MG63 (cell line): ENCODE measurements at regions not wholly inside any gene's neighbourhood (a gene's known extent, or its start where the extent isn't known, plus 50 kb on each side); places are given as distances from the start of the nearest gene placed in this dataset.
"Not testable (repeated sequence)": the region's sequence is repeated elsewhere in the genome, so short reads cannot be mapped to it uniquely, and the experiment has no call there.

Experiments used
- DNase-seq: peaks from one replicate; pipeline ENCODE4 v3.0.0-alpha.2; 2020
- H3K27me3 ChIP-seq: fragments of 250-450 bp; sonication (Bioruptor Pico); 2 replicates; pipeline ENCODE4 v1.5.1; 2020; ENCODE audit warnings: mild to moderate bottlenecking, moderate library complexity
- H3K36me3 ChIP-seq: fragments of 250-450 bp; sonication (Bioruptor Pico); 2 replicates; pipeline ENCODE4 v1.5.1; 2020; ENCODE audit warnings: mild to moderate bottlenecking, moderate library complexity
- H3K4me3 ChIP-seq: fragments of 250-450 bp; sonication (Bioruptor Pico); 2 replicates; pipeline ENCODE4 v1.5.1; 2020; ENCODE audit warnings: mild to moderate bottlenecking, moderate library complexity
- H3K9me3 ChIP-seq: fragments of 250-450 bp; sonication (Bioruptor Pico); 2 replicates; pipeline ENCODE4 v1.5.1; 2020; ENCODE audit warnings: mild to moderate bottlenecking, moderate library complexity

DNA sequence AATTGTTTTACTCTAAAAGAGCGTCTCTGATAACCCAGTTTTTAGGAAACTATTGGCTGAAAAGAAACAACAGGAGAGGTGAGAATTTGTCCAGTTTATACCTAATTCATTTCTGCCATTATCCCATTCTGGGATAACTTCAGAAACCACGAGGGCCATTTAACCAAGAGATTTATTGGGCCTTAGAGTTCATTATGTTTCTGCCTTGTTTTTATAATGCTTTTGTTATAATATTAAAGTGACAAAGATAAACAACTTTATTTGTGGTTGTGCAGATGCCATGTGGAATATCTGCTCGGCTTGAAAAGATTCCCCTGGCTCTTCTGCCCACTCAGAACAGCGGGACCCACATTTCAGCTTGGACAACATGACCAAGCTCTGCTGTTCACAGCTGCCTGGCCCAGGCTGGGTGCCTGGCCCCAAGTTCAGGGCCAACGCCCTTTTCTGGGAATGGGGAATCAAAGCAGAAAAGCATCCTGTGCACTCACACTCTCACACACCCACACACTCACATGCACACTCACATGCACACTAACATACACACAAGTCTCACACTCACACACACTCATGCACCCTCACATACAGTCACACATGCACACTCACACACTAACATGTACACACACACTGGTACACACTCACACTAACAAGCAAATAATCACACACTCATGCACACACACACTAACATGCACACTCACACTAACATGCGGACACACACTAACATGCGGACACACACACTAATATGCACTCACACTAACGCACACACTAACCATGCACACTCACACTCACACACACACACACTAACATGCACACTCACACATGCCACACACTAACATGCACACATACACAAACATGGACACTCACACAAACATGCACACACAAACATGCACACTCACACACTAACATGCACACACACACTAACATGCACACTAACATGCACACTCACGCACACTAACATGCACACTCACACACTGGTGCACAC lies 86.7 kb upstream of the NEDD9 start:
- DNase-seq, result peak; percentile 60
- Histone ChIP-seq H3K27me3 (no peaks in the 10 kb centered on the region), H3K4me3 (no peak overlapping the region), H3K9me3 (no peaks in the 10 kb centered on the region), H3K36me3 (no peaks in the 10 kb centered on the region)

DNA sequence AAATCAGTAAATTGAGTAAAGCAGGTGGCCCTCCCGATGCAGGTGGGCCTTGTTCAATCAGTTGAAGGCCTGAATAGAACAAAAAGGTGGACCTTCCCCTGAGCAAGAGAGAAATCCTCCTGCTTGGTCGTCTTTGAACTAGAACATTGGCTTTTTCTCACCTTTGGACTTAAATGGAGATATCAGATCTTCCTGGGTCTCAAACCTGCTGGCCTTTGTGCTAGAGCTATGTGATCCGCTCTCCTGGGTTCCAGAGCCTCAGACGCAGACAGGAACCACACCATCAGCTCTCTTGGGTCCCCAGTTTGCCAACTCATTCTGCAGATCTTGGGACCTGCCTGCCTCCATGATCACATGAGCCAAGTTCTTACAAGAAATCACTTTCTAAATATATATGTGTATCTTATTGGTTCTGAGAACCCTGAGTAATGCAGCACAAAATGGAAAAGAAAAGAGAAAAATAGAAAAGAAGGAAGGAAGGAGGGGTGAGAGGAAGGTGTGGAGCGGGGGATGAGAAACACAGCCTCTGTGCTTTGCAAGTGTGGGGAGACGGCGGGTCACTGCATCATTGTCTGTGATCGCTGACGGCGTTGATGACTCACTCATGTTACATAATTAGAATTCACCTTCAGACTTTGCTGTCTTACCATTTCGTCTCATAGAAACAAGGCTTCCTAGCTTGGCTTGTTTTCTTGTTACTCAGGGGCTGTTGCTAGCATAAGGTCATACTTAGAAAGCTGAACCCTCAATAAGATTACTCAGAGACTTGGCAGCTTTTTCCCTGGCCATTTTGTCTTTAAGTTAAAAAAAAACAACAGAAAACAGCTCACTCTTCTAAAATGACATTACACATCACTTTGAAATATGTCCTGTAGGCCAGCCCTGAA lies 85.7 kb upstream of the NEDD9 start:
- H3K36me3 ChIP-seq, result no peaks in the 10 kb centered on the region
- peak; percentile 88 for DNase-seq
- H3K9me3 ChIP-seq, result no peaks in the 10 kb centered on the region
- H3K4me3 ChIP-seq, result no peak overlapping the region
- H3K27me3 ChIP-seq, result no peaks in the 10 kb centered on the region

DNA sequence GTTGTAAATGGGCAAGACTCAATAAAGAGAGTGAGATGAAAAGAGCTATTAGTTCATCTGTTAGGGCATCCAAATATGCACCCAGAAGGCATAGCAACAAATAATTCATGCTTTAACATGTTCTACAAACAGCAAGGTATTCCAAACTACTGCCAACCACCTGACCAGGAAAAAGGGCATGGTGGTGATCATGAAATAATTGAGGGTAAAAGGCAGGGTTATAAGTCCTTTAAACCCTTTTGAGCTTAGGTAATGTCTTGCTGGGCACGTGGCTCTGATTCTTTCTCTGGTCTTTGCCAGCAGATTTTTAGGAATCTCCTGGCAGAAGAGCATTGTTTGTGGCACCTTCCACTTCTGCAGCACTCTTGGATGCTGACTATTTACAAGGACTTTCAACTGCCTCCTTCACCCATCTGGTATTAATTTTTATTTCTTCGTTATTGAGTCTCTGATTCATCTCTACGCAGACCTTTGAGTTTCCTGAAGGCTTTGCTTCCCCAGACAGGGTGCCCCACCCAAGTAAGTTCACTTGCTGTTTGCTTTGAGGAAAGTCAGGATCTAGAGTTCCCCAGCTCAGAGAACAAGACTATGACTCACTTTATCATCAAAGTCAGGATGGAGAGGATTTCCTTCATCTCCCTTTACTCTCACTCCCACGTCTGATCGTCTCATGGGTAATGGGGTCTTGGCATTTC lies 83.4 kb upstream of the NEDD9 start:
- no peak overlapping the region for H3K4me3 ChIP-seq
- no peaks in the 10 kb centered on the region for H3K9me3 ChIP-seq

GRCh38 chr6:11313207-11313606 lies 80.7 kb upstream of the NEDD9 start:
- no peaks in the 10 kb centered on the region for H3K36me3 ChIP-seq
- DNase-seq, result no peak
- no peak overlapping the region for H3K4me3 ChIP-seq
- H3K9me3 ChIP-seq, result no peaks in the 10 kb centered on the region
- H3K27me3 ChIP-seq, result no peaks in the 10 kb centered on the region

More for the DNA sequence above, 83.4 kb upstream of the NEDD9 start:
- peak; percentile 88 for DNase-seq
- H3K36me3 ChIP-seq, result no peaks in the 10 kb centered on the region
- no peaks in the 10 kb centered on the region for H3K27me3 ChIP-seq

DNA sequence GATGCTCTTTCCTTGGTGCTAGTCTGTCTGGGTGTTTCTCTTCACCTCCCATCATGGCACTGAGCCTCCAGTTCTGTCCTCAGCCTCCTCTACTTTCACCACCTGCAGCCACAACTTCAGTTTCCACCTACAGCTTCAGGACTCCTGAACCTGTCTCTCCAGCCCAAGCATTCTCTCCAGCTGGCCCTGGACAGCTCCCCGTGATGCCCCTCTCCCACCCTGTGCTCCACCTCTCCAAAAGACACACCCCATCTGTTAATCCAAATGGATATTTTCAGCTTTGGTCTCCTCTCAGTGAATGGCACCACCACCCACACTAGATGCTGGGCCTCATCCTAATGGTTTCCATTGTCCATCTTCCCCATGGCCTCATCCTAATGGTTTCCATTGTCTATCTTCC lies 79.5 kb upstream of the NEDD9 start:
- Histone ChIP-seq H3K9me3 (no peaks in the 10 kb centered on the region), H3K36me3 (no peaks in the 10 kb centered on the region)

GRCh38 chr6:11309947-11310665 lies 77.6 kb upstream of the NEDD9 start:
- no peaks in the 10 kb centered on the region for H3K27me3 ChIP-seq
- no peak for DNase-seq
- H3K36me3 ChIP-seq, result no peaks in the 10 kb centered on the region
- no peaks in the 10 kb centered on the region for H3K9me3 ChIP-seq
- H3K4me3 ChIP-seq, result no peak overlapping the region

More for the DNA sequence above, 79.5 kb upstream of the NEDD9 start:
- Histone ChIP-seq H3K27me3 (no peaks in the 10 kb centered on the region), H3K4me3 (no peak overlapping the region)
- DNase-seq, result no peak

- no peak for DNase-seq
- Histone ChIP-seq H3K27me3 (no peaks in the 10 kb centered on the region), H3K4me3 (no peak overlapping the region), H3K36me3 (no peaks in the 10 kb centered on the region), H3K9me3 (no peaks in the 10 kb centered on the region)
Observed at GRCh38 chr6:11307226-11307625, 74.8 kb upstream of the NEDD9 start.

GRCh38 chr6:11304946-11305345 lies 72.5 kb upstream of the NEDD9 start:
- DNase-seq, result no peak

DNA sequence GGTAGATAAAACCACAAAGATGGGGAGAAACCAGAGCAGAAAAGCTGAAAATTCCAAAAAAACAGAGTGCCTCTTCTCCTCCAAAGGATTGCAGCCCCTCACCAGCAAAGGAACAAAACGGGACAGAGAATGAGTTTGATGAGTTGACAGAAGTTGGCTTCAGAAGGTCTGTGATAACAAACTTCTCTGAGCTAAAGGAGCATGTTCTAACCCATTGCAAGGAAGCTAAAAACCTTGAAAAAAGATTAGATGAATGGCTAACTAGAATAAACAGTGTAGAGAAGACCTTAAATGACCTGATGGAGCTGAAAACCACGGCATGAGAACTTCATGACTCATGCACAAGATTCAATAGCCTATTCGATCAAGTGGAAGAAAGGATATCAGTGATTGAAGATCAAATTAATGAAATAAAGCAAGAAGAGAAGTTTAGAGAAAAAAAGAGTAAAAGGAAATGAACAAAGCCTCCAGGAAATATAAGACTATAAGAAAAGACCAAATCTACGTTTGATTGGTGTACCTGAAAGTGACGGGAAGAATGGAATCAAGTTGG lies 67.5 kb upstream of the NEDD9 start:
- not testable (repeated sequence) for H3K4me3 ChIP-seq, H3K36me3 ChIP-seq, H3K27me3 ChIP-seq, DNase-seq
- H3K9me3 ChIP-seq, result peaks cover 22% of the 10 kb centered on the region

More at GRCh38 chr6:11304946-11305345, 72.5 kb upstream of the NEDD9 start:
- H3K9me3 ChIP-seq, result peaks cover 6% of the 10 kb centered on the region
- no peaks in the 10 kb centered on the region for H3K27me3 ChIP-seq
- no peaks in the 10 kb centered on the region for H3K36me3 ChIP-seq
- no peak overlapping the region for H3K4me3 ChIP-seq

- not testable (repeated sequence) for H3K27me3 ChIP-seq, H3K36me3 ChIP-seq, DNase-seq, H3K4me3 ChIP-seq
- peaks cover 22% of the 10 kb centered on the region for H3K9me3 ChIP-seq
Observed at GRCh38 chr6:11299421-11299784, 66.9 kb upstream of the NEDD9 start.

DNA sequence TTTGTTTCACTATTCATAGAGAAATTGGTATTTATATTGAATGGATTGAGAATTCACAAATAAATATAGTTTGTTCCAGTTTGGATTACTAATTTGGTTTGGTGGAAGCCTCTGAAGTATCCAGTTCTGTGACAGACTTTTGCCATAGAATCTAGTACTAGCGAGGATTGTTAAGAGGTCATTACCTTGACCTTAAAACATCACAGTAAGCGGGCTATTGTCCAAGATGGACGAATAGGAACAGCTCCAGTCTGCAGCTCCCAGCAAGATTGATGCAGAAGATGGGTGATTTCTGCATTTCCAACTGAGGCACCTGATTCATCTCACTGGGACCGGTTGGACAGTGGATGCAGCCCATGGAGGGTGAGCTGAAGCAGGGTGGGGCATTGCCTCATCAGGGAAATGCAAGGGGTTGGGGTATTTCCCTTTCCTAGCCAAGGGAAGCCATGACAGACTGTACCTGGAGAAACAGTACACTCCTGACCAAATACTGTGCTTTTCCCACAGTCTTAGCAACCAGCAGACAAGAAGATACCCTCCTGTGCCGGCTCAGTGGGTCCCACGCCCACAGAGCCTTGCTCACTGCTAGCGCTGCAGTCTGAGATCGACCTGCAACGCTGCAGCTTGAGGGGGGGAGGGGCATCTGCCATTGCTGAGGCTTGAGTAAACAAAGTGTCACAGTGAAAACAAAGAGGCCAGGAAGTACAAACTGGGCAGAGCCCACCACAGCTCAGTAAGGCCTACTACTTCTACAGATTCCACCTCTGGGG lies 66.4 kb upstream of the NEDD9 start:
- Histone ChIP-seq H3K9me3 (peaks cover 22% of the 10 kb centered on the region), H3K36me3 (no peaks in the 10 kb centered on the region), H3K27me3 (no peaks in the 10 kb centered on the region), H3K4me3 (no peak overlapping the region)
- DNase-seq, result no peak

GRCh38 chr6:11297376-11297729 lies 64.9 kb upstream of the NEDD9 start:
- Histone ChIP-seq H3K27me3 (no peaks in the 10 kb centered on the region), H3K4me3 (no peak overlapping the region), H3K36me3 (no peaks in the 10 kb centered on the region), H3K9me3 (peaks cover 22% of the 10 kb centered on the region)
- DNase-seq, result no peak

DNA sequence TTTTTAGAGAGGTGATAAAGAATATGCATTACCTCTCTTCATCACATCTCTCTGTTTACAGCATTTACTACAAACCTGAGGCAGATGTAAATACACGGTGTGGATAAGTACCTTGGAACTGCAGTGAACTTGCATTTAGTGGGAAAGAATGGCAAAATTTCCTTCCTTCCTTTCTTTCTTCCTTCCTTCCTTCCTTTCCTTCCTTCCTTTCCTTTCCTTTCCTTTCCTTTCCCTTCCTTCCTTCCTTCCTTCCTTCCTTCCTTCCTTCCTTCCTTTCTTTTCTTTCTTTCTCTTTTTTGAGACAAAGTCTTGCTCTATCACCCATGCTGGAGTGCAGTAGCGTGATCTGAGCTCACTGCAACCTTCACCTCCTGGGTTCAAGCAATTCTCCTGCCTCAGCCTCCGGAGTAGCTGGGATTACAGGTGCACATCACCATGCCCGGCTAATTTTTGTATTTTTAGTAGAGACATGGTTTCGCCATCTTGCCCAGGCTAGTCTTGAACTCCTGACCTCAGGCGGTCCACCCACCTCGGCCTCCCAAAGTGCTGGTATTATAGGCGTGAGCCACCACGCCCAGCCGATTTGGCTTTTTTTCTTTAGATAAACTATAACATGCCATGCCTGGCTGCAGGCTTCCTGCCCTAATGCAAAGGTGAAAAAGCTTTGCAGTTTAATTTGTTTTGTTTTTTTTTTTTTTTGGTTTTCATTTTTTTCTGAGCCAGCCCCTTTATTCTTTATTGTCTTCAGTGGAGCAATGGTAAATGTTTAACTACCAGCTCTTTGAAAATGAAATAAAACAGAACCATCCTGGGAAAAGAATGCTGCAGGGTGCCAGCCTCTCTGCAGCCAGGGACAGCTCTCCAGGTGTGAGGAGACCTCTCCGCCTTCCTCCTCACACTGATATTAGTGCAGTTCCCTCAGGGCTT lies 64.2 kb upstream of the NEDD9 start:
- DNase-seq, result no peak
- H3K9me3 ChIP-seq, result peaks cover 22% of the 10 kb centered on the region
- H3K36me3 ChIP-seq, result no peaks in the 10 kb centered on the region
- no peaks in the 10 kb centered on the region for H3K27me3 ChIP-seq
- no peak overlapping the region for H3K4me3 ChIP-seq

DNA sequence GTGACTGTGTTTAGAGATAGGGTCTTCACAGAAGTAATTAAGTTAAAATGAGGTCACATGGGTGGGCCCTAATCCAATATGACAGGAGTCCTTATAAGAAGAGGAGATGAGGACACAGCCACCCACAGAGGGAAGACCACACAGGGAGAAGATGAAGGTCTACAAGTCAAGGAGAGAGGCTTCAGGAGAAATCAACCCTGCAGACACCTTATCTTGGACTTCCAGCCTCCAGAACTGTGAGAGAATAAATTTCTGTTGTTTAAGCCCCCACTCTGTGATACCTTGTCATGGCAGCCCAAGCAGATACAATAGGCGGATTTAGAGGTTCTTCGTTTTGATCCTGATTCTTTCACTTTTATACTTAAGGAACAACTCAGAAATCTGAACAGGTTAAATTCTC lies 63.5 kb upstream of the NEDD9 start:
- no peaks in the 10 kb centered on the region for H3K36me3 ChIP-seq
- no peak for DNase-seq
- H3K9me3 ChIP-seq, result peaks cover 20% of the 10 kb centered on the region
- no peak overlapping the region for H3K4me3 ChIP-seq
- no peaks in the 10 kb centered on the region for H3K27me3 ChIP-seq

GRCh38 chr6:11294228-11294627 lies 61.8 kb upstream of the NEDD9 start:
- DNase-seq, result no peak
- Histone ChIP-seq H3K4me3 (no peak overlapping the region), H3K36me3 (no peaks in the 10 kb centered on the region), H3K9me3 (peaks cover 13% of the 10 kb centered on the region), H3K27me3 (no peaks in the 10 kb centered on the region)
